ENCODE measurements at regions not wholly inside any gene's neighbourhood (a gene's known extent, or its start where the extent isn't known, plus 50 kb on each side); places are given as distances from the start of the nearest gene placed in this dataset.

- DNase-seq (ENCODE audit: insufficient read length, low spot score), result no peak
- FAIRE-seq, result no peak
- no peak for TF ChIP-seq CTCF (IDR thresholded peaks at IDR 0.05; ENCODE audit: insufficient read depth, missing control alignments)
Observed at GRCh38 chr2:60706021-60706420, 50.0 kb upstream of the PAPOLG start.
